Heart left ventricle (tissue), 13 donors: ENCODE measurements at regions not wholly inside any gene's neighbourhood (a gene's known extent, or its start where the extent isn't known, plus 50 kb on each side); places are given as distances from the start of the nearest gene placed in this dataset.

Experiments used
- POLR2A ChIP-seq, 2 donors: fragments of 450-650 bp; IDR thresholded peaks; one replicate each; pipeline ENCODE4 v1.6.1; 2017; ENCODE audit warnings: antibody characterized with exemption in 2 of 2, mild to moderate bottlenecking in 2 of 2, moderate library complexity in 2 of 2
- TF ChIP-seq, protein P1 (sequence below), 12 donors: fragments of 200-600 bp; sonication (generic) in 4 of 12; IDR thresholded peaks; one replicate each; pipeline versions ENCODE4 v1.5.0 to v1.8.0; 2018 to 2022; ENCODE audit warnings: antibody characterized with exemption in 12 of 12, mild to moderate bottlenecking in 5 of 12
- donor health status: ischemic (EF 13 %, LVEDD 7.1; RV severe dilation, severe dysfunction).
- donor health status: DM: no; HTN: yes; CAD: no.
- donor health status: DM: no; HTN: no; CAD: no.
- donor health status: ischemic (EF 25% LVEDD 6.9; RV normal size, moderate dysfunction).
- donor health status: ischemic (EF 25% LVEDD 5.7; RV mildly dilated, moderate dysfunction).
- donor health status: ischemic (EF 35%, LVEDD 5.7; RV mildly dilated, moderate dysfunction).
- donor health status: nonischemic (EF 11% LVEDD 7.7; RV severe dilation, severe dysfunction).
- donor health status: DM: yes; HTN: yes; CAD: no.
- donor health status: PGD.
- donor health status: ischemic (EF 29% LVEDD 5.4; RV normal size, mild dysfunction).
- donor health status: nonischemic (EF 23%, LVEDD 6.1; RV moderate dilation, normal function).

GRCh38 chr20:58019850-58020625, 208.4 kb downstream of the ANKRD60 start:
- TF ChIP-seq, protein P1, sequence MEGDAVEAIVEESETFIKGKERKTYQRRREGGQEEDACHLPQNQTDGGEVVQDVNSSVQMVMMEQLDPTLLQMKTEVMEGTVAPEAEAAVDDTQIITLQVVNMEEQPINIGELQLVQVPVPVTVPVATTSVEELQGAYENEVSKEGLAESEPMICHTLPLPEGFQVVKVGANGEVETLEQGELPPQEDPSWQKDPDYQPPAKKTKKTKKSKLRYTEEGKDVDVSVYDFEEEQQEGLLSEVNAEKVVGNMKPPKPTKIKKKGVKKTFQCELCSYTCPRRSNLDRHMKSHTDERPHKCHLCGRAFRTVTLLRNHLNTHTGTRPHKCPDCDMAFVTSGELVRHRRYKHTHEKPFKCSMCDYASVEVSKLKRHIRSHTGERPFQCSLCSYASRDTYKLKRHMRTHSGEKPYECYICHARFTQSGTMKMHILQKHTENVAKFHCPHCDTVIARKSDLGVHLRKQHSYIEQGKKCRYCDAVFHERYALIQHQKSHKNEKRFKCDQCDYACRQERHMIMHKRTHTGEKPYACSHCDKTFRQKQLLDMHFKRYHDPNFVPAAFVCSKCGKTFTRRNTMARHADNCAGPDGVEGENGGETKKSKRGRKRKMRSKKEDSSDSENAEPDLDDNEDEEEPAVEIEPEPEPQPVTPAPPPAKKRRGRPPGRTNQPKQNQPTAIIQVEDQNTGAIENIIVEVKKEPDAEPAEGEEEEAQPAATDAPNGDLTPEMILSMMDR (IDR thresholded peaks at IDR 0.05): no peak
- TF ChIP-seq POLR2A (IDR thresholded peaks at IDR 0.05): no peak
